Naive B cell (primary cell): ENCODE measurements at regions not wholly inside any gene's neighbourhood (a gene's known extent, or its start where the extent isn't known, plus 50 kb on each side); places are given as distances from the start of the nearest gene placed in this dataset.
A peak's percentile ranks its signal among the peaks of the same experiment; 100 is the strongest.

Source experiments
- ATAC-seq, 2 donors: fragments of 150-1000 bp; cut with Tn5 transposase; 2 replicates each; pipeline ENCODE4 v1.10.0; 2021; ENCODE audit warnings: low read depth in 2 of 2, mild to moderate bottlenecking in 2 of 2, moderate library complexity in 2 of 2
- DNase-seq: peaks from one replicate; pipeline ENCODE4 v3.0.0; 2022
- H3K27ac Mint-ChIP-seq, 6 donors: one replicate each; pipeline ENCODE4 v1.8.0; 2020 to 2022; ENCODE audit warnings: mild to moderate bottlenecking in 6 of 6, mixed read lengths in 6 of 6, moderate library complexity in 5 of 6, inconsistent platforms in 2 of 6
- H3K27me3 Mint-ChIP-seq, 3 donors: one replicate each; pipeline ENCODE4 v1.8.0; 2021 to 2022; ENCODE audit warnings: mixed read lengths in 3 of 3, mild to moderate bottlenecking in 1 of 3
- H3K36me3 Mint-ChIP-seq, 2 donors: one replicate each; pipeline ENCODE4 v1.8.0; 2020 to 2022; ENCODE audit warnings: mixed read lengths in 2 of 2, inconsistent platforms in 1 of 2, mild to moderate bottlenecking in 1 of 2
- H3K4me1 Mint-ChIP-seq, 3 donors: one replicate each; pipeline ENCODE4 v1.8.0; 2020 to 2022; ENCODE audit warnings: mixed read lengths in 3 of 3, inconsistent platforms in 1 of 3, mild to moderate bottlenecking in 1 of 3, moderate library complexity in 1 of 3
- H3K4me3 Mint-ChIP-seq, 8 donors: one replicate each; pipeline ENCODE4 v1.8.0; 2020 to 2022; ENCODE audit warnings: mild to moderate bottlenecking in 8 of 8, mixed read lengths in 8 of 8, moderate library complexity in 8 of 8, inconsistent platforms in 2 of 8
- H3K9me3 Mint-ChIP-seq, 7 donors: one replicate each; pipeline ENCODE4 v1.8.0; 2020 to 2022; ENCODE audit warnings: mixed read lengths in 7 of 7, mild to moderate bottlenecking in 5 of 7, inconsistent platforms in 2 of 7, moderate library complexity in 1 of 7

- H3K27me3 Mint-ChIP-seq, result no peaks in the 10 kb centered on the region
- peaks cover 0 to 5% (median 0%) of the 10 kb centered on the region in 7 donors for H3K9me3 Mint-ChIP-seq
- no peaks in the 10 kb centered on the region for H3K36me3 Mint-ChIP-seq
- H3K27ac Mint-ChIP-seq, result no peak overlapping the region
- DNase-seq (no peak), ATAC-seq (no peak)
- H3K4me1 Mint-ChIP-seq, result peaks cover 0 to 5% (median 3%) of the 10 kb centered on the region in 3 donors
- H3K4me3 Mint-ChIP-seq, result no peak overlapping the region
Observed at GRCh38 chr18:38576916-38577315, 1011.3 kb upstream of the CELF4 start.

- Mint-ChIP-seq H3K36me3 (no peaks in the 10 kb centered on the region), H3K27me3 (no peaks in the 10 kb centered on the region), H3K4me1 (peaks cover 0 to 1% (median under 1%) of the 10 kb centered on the region in 3 donors), H3K4me3 (no peak overlapping the region), H3K9me3 (peaks cover 0 to under 1% (median 0%) of the 10 kb centered on the region in 7 donors), H3K27ac (no peak overlapping the region)
- ATAC-seq (no peak), DNase-seq (no peak)
Observed at GRCh38 chr18:38576349-38576748, 1010.8 kb upstream of the CELF4 start.

GRCh38 chr18:38575648-38576047 is 1010.0 kb upstream of the CELF4 start:
- no peak for DNase-seq
- Mint-ChIP-seq H3K4me3 (no peak overlapping the region), H3K4me1 (no peaks in the 10 kb centered on the region), H3K27ac (no peak overlapping the region), H3K9me3 (no peaks in the 10 kb centered on the region), H3K36me3 (no peaks in the 10 kb centered on the region), H3K27me3 (no peaks in the 10 kb centered on the region)
- ATAC-seq, result no peak

GRCh38 chr18:38575023-38575422 is 1009.4 kb upstream of the CELF4 start:
- Mint-ChIP-seq H3K27me3 (no peaks in the 10 kb centered on the region), H3K9me3 (no peaks in the 10 kb centered on the region), H3K4me1 (no peaks in the 10 kb centered on the region), H3K27ac (no peak overlapping the region), H3K4me3 (no peak overlapping the region), H3K36me3 (no peaks in the 10 kb centered on the region)
- ATAC-seq (no peak), DNase-seq (no peak)

- Mint-ChIP-seq H3K9me3 (no peaks in the 10 kb centered on the region), H3K4me1 (no peaks in the 10 kb centered on the region), H3K36me3 (no peaks in the 10 kb centered on the region), H3K4me3 (peak overlapping the region in 1 of 8 donors; percentile 18), H3K27me3 (no peaks in the 10 kb centered on the region), H3K27ac (no peak overlapping the region)
- DNase-seq, result no peak
- ATAC-seq, result no peak
Observed at GRCh38 chr18:38572554-38573111, 1007.0 kb upstream of the CELF4 start.

GRCh38 chr18:38571651-38572050 is 1006.1 kb upstream of the CELF4 start:
- no peaks in the 10 kb centered on the region for H3K27me3 Mint-ChIP-seq
- no peaks in the 10 kb centered on the region for H3K36me3 Mint-ChIP-seq
- ATAC-seq, result no peak
- no peaks in the 10 kb centered on the region for H3K9me3 Mint-ChIP-seq
- H3K4me1 Mint-ChIP-seq, result no peaks in the 10 kb centered on the region
- H3K4me3 Mint-ChIP-seq, result no peak overlapping the region
- H3K27ac Mint-ChIP-seq, result no peak overlapping the region
- DNase-seq, result no peak

GRCh38 chr18:38565513-38565912 is 999.9 kb upstream of the CELF4 start:
- Mint-ChIP-seq H3K27ac (no peak overlapping the region), H3K4me3 (no peak overlapping the region), H3K27me3 (no peaks in the 10 kb centered on the region), H3K9me3 (peaks cover 0 to 10% (median 0%) of the 10 kb centered on the region in 7 donors), H3K36me3 (no peaks in the 10 kb centered on the region), H3K4me1 (peaks cover 0 to 3% (median 0%) of the 10 kb centered on the region in 3 donors)
- ATAC-seq (no peak), DNase-seq (no peak)

- ATAC-seq (no peak), DNase-seq (no peak)
- H3K36me3 Mint-ChIP-seq, result no peaks in the 10 kb centered on the region
- H3K27ac Mint-ChIP-seq, result no peak overlapping the region
- no peak overlapping the region for H3K4me3 Mint-ChIP-seq
- H3K4me1 Mint-ChIP-seq, result peaks cover 0 to 3% (median 0%) of the 10 kb centered on the region in 3 donors
- peaks cover 0 to 10% (median 0%) of the 10 kb centered on the region in 7 donors for H3K9me3 Mint-ChIP-seq
- no peaks in the 10 kb centered on the region for H3K27me3 Mint-ChIP-seq
Observed at GRCh38 chr18:38563396-38563980, 997.9 kb upstream of the CELF4 start.

- Mint-ChIP-seq H3K27me3 (no peaks in the 10 kb centered on the region), H3K36me3 (no peaks in the 10 kb centered on the region), H3K4me1 (no peaks in the 10 kb centered on the region), H3K9me3 (no peaks in the 10 kb centered on the region), H3K4me3 (no peak overlapping the region), H3K27ac (no peak overlapping the region)
- no peak for DNase-seq
- no peak for ATAC-seq
Observed at GRCh38 chr18:38557006-38557405, 991.4 kb upstream of the CELF4 start.

- ATAC-seq, result no peak
Observed at GRCh38 chr18:38552732-38553321, 987.2 kb upstream of the CELF4 start.

GRCh38 chr18:38551881-38552280 is 986.3 kb upstream of the CELF4 start:
- no peaks in the 10 kb centered on the region for H3K27me3 Mint-ChIP-seq
- ATAC-seq, result no peak

More at GRCh38 chr18:38552732-38553321, 987.2 kb upstream of the CELF4 start:
- no peaks in the 10 kb centered on the region for H3K36me3 Mint-ChIP-seq
- H3K27me3 Mint-ChIP-seq, result no peaks in the 10 kb centered on the region
- H3K27ac Mint-ChIP-seq, result no peak overlapping the region
- no peak for DNase-seq
- H3K4me1 Mint-ChIP-seq, result no peaks in the 10 kb centered on the region
- no peak overlapping the region for H3K4me3 Mint-ChIP-seq
- H3K9me3 Mint-ChIP-seq, result no peaks in the 10 kb centered on the region

GRCh38 chr18:38545071-38545470 is 979.5 kb upstream of the CELF4 start:
- H3K27me3 Mint-ChIP-seq, result no peaks in the 10 kb centered on the region
- ATAC-seq, result no peak
- no peak overlapping the region for H3K27ac Mint-ChIP-seq
- H3K4me1 Mint-ChIP-seq, result no peaks in the 10 kb centered on the region
- no peak overlapping the region for H3K4me3 Mint-ChIP-seq
- no peaks in the 10 kb centered on the region for H3K9me3 Mint-ChIP-seq
- no peaks in the 10 kb centered on the region for H3K36me3 Mint-ChIP-seq
- no peak for DNase-seq

More at GRCh38 chr18:38551881-38552280, 986.3 kb upstream of the CELF4 start:
- Mint-ChIP-seq H3K4me1 (no peaks in the 10 kb centered on the region), H3K9me3 (no peaks in the 10 kb centered on the region), H3K27ac (no peak overlapping the region), H3K4me3 (no peak overlapping the region), H3K36me3 (no peaks in the 10 kb centered on the region)
- no peak for DNase-seq

- no peak overlapping the region for H3K4me3 Mint-ChIP-seq
- peaks cover 0 to 17% (median 5%) of the 10 kb centered on the region in 7 donors for H3K9me3 Mint-ChIP-seq
- no peak overlapping the region for H3K27ac Mint-ChIP-seq
- H3K36me3 Mint-ChIP-seq, result no peaks in the 10 kb centered on the region
- no peaks in the 10 kb centered on the region for H3K4me1 Mint-ChIP-seq
- ATAC-seq (no peak), DNase-seq (no peak)
- no peaks in the 10 kb centered on the region for H3K27me3 Mint-ChIP-seq
Observed at GRCh38 chr18:38539856-38540255, 974.3 kb upstream of the CELF4 start.

- H3K9me3 Mint-ChIP-seq, result peaks cover 0 to 18% (median 5%) of the 10 kb centered on the region in 7 donors
- no peak overlapping the region for H3K27ac Mint-ChIP-seq
- H3K4me1 Mint-ChIP-seq, result no peaks in the 10 kb centered on the region
- DNase-seq (no peak), ATAC-seq (no peak)
- no peaks in the 10 kb centered on the region for H3K27me3 Mint-ChIP-seq
- no peaks in the 10 kb centered on the region for H3K36me3 Mint-ChIP-seq
- H3K4me3 Mint-ChIP-seq, result no peak overlapping the region
Observed at GRCh38 chr18:38539371-38539770, 973.8 kb upstream of the CELF4 start.
